Lower leg skin (tissue), 3 donors: ENCODE measurements at regions not wholly inside any gene's neighbourhood (a gene's known extent, or its start where the extent isn't known, plus 50 kb on each side); places are given as distances from the start of the nearest gene placed in this dataset.

ENCODE experiments used
- CTCF ChIP-seq, 3 donors: fragments of 450-650 bp; IDR thresholded peaks; one replicate each; pipeline ENCODE4 v1.5.1; 2016; ENCODE audit warnings: antibody characterized with exemption in 3 of 3, mild to moderate bottlenecking in 3 of 3, moderate library complexity in 2 of 3
- POLR2A ChIP-seq, 2 donors: fragments of 450-650 bp; IDR thresholded peaks; one replicate each; pipeline ENCODE4 v1.6.1; 2016 to 2017; ENCODE audit warnings: antibody characterized with exemption in 2 of 2, mild to moderate bottlenecking in 1 of 2, moderate library complexity in 1 of 2

GRCh38 chr11:71178076-71178475, 74.3 kb downstream of the SHANK2 start:
- TF ChIP-seq CTCF (IDR thresholded peaks at IDR 0.05) (no peak), POLR2A (IDR thresholded peaks at IDR 0.05) (no peak)
